ENCODE measurements at regions not wholly inside any gene's neighbourhood (a gene's known extent, or its start where the extent isn't known, plus 50 kb on each side); places are given as distances from the start of the nearest gene placed in this dataset.

DNA sequence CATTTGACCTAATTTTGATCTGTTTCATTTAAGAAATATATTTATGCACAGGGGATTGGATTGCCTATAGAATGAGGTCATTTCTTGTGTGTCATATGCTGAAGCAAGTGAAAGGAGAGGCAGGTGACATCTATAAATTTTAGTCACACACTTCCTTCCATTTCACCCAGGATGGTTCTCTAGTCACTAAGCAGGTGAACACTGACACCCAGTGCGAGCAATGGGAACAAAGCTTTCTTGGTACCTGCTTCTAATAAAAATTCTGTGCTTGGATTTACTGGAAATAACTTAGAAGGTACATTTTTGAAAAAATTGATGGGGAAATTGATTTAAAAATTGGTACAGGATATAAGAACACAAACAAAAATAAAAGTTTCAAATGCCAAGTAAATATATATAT, 66.9 kb upstream of the MC3R start:
- POLR2A ChIA-PET: no interaction called here
- H3K9me2 ChIP-seq: no peaks in the 10 kb centered on the region
- no peak overlapping the region for H3K4me2 ChIP-seq
- H3K4me3 ChIP-seq (ENCODE audit: low read depth in 2 of 2, low read length in 1 of 2): no peak overlapping the region
- 13% methylated on average over 1 of the region's 1 CpG for WGBS (ENCODE audit: low lambda C conversion rate)
- no peak overlapping the region for H2AFZ ChIP-seq (ENCODE audit: low read depth)
- TF ChIP-seq GATA2 (CRISPR knock-in tag; IDR thresholded peaks at IDR 0.05) (no peak), RAD21 (IDR thresholded peaks at IDR 0.05; ENCODE audit: low read length) (peak; percentile 79), SMC3 (IDR thresholded peaks at IDR 0.05; ENCODE audit: low read depth, low read length) (peak; percentile 29; the same call in 1 of the 2 replicates)
- H3K79me2 ChIP-seq (ENCODE audit: insufficient read depth): no peaks in the 10 kb centered on the region
- H3K4me1 ChIP-seq (ENCODE audit: control insufficient read depth in 1 of 2, insufficient read depth in 2 of 2, low read depth in 1 of 2, low read length in 1 of 2): no peaks in the 10 kb centered on the region
- H3K27me3 ChIP-seq (ENCODE audit: insufficient read depth): no peaks in the 10 kb centered on the region
- no peak overlapping the region for H3K27ac ChIP-seq (ENCODE audit: low read depth in 2 of 2, low read length in 1 of 2)
- CTCF ChIA-PET: interaction anchor here (0.5 to 2.5 kb wide), 25 partner anchors 14 to 1558 kb away, joined by 3 to 19 read pairs (median 3); no protein-coding TSS in a partner anchor
- no peaks in the 10 kb centered on the region for H3K9me3 ChIP-seq
- H4K20me1 ChIP-seq (ENCODE audit: insufficient read depth): no peaks in the 10 kb centered on the region
- DNase-seq: peak; percentile 34
- H3K36me3 ChIP-seq (replicated peaks in 1 of 2; ENCODE audit: control insufficient read depth in 1 of 2, insufficient read depth in 2 of 2, low read length in 1 of 2): no peaks in the 10 kb centered on the region
- H3F3A ChIP-seq (replicated peaks; ENCODE audit: insufficient read depth): no peaks in the 10 kb centered on the region
- H3K9ac ChIP-seq: no peak overlapping the region

- no peaks in the 10 kb centered on the region for H3K36me3 ChIP-seq (replicated peaks in 1 of 2; ENCODE audit: control insufficient read depth in 1 of 2, insufficient read depth in 2 of 2, low read length in 1 of 2)
Measured at GRCh38 chr20:56187534-56188165, 60.9 kb upstream of the MC3R start.

DNA sequence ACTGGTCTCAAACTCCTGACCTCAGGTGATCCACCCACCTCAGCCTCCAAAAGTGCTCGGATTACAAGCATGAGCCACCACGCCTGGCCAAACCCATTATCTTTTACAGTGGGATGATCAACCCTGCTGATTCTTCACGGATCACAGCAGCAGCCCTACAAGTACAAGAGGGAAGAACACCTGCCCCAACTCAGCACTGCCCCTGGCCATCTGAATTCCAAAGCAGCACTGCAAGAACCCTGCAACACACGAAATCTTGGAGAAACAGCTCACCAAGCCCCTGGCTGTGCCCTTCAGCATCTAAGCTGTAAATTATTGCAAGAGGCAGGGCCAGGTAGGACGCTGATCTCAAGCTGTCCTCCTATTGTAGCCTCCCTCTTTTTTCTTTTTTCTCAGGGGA, 54.5 kb upstream of the MC3R start:
- Histone ChIP-seq H3K27me3 (ENCODE audit: insufficient read depth) (no peaks in the 10 kb centered on the region), H3K36me3 (replicated peaks in 1 of 2; ENCODE audit: control insufficient read depth in 1 of 2, insufficient read depth in 2 of 2, low read length in 1 of 2) (no peaks in the 10 kb centered on the region), H2AFZ (ENCODE audit: low read depth) (no peak overlapping the region), H3K79me2 (ENCODE audit: insufficient read depth) (no peaks in the 10 kb centered on the region), H3K4me1 (ENCODE audit: control insufficient read depth in 1 of 2, insufficient read depth in 2 of 2, low read depth in 1 of 2, low read length in 1 of 2) (no peaks in the 10 kb centered on the region), H4K20me1 (ENCODE audit: insufficient read depth) (no peaks in the 10 kb centered on the region), H3K4me2 (no peak overlapping the region), H3F3A (replicated peaks; ENCODE audit: insufficient read depth) (no peaks in the 10 kb centered on the region), H3K9me3 (no peaks in the 10 kb centered on the region), H3K4me3 (ENCODE audit: low read depth in 2 of 2, low read length in 1 of 2) (no peak overlapping the region), H3K9ac (no peak overlapping the region), H3K27ac (ENCODE audit: low read depth in 2 of 2, low read length in 1 of 2) (no peak overlapping the region), H3K9me2 (no peaks in the 10 kb centered on the region)
- TF ChIP-seq MEF2A (IDR thresholded peaks at IDR 0.05; ENCODE audit: borderline replicate concordance, low read depth) (no peak), NFIC (IDR thresholded peaks at IDR 0.05; ENCODE audit: borderline replicate concordance) (no peak), SMC3 (IDR thresholded peaks at IDR 0.05; ENCODE audit: low read depth, low read length) (no peak), TEAD4 (IDR thresholded peaks at IDR 0.05; ENCODE audit: borderline replicate concordance, insufficient read depth) (no peak), FOSL2 (IDR thresholded peaks at IDR 0.05; ENCODE audit: borderline replicate concordance, low read depth) (no peak), EZH2phosphoT487 (IDR thresholded peaks at IDR 0.05; ENCODE audit: borderline replicate concordance, low read depth) (no peak)
- DNase-seq: no peak
- ChIA-PET POLR2A (no interaction called here), CTCF (no interaction called here)
- WGBS (ENCODE audit: low lambda C conversion rate): 9% methylated on average over 5 of the region's 5 CpGs

More at GRCh38 chr20:56187534-56188165, 60.9 kb upstream of the MC3R start:
- H3K9me2 ChIP-seq: no peaks in the 10 kb centered on the region
- no peaks in the 10 kb centered on the region for H3F3A ChIP-seq (replicated peaks; ENCODE audit: insufficient read depth)
- H3K4me1 ChIP-seq (ENCODE audit: control insufficient read depth in 1 of 2, insufficient read depth in 2 of 2, low read depth in 1 of 2, low read length in 1 of 2): peaks cover 0 to 10% of the 10 kb centered on the region in 2 experiments; a peak in 1 of 4 replicates
- no peaks in the 10 kb centered on the region for H3K79me2 ChIP-seq (ENCODE audit: insufficient read depth)
- H3K27me3 ChIP-seq (ENCODE audit: insufficient read depth): no peaks in the 10 kb centered on the region
- no peak overlapping the region for H3K9ac ChIP-seq
- no peaks in the 10 kb centered on the region for H3K9me3 ChIP-seq
- 10% methylated on average over 7 of the region's 7 CpGs for WGBS (ENCODE audit: low lambda C conversion rate)
- H4K20me1 ChIP-seq (ENCODE audit: insufficient read depth): no peaks in the 10 kb centered on the region
- DNase-seq: peak; percentile 42
- POLR2A ChIA-PET: interaction anchor here (0.8 kb wide), 1 partner anchor 129 kb away, joined by 5 read pairs; no protein-coding TSS in a partner anchor
- CTCF ChIA-PET: interaction anchor here (0.6 to 3.1 kb wide), 18 partner anchors 11 to 1936 kb away, joined by 3 to 23 read pairs (median 3); partner anchors contain the start of gene MC3R
- H2AFZ ChIP-seq (ENCODE audit: low read depth): no peak overlapping the region
- no peak overlapping the region for H3K4me3 ChIP-seq (ENCODE audit: low read depth in 2 of 2, low read length in 1 of 2)
- H3K27ac ChIP-seq (ENCODE audit: low read depth in 2 of 2, low read length in 1 of 2): no peak overlapping the region
- no peak overlapping the region for H3K4me2 ChIP-seq
- TF ChIP-seq SMC3 (IDR thresholded peaks at IDR 0.05; ENCODE audit: low read depth, low read length) (no peak), RAD21 (IDR thresholded peaks at IDR 0.05; ENCODE audit: low read length) (peak; percentile 61), GATA2 (CRISPR knock-in tag; IDR thresholded peaks at IDR 0.05) (no peak)

Data from SK-N-SH (cell line).